Type B pancreatic cell (in vitro differentiated cells): ENCODE measurements at regions not wholly inside any gene's neighbourhood (a gene's known extent, or its start where the extent isn't known, plus 50 kb on each side); places are given as distances from the start of the nearest gene placed in this dataset.
"Not testable (repeated sequence)": the region's sequence is repeated elsewhere in the genome, so short reads cannot be mapped to it uniquely, and the experiment has no call there.

Source experiments
- DNase-seq: peaks from one replicate; pipeline ENCODE4 v3.0.0; 2021; ENCODE audit warnings: mixed read lengths; ENCODE audit not compliant: unreplicated experiment; ENCODE audit errors: extremely low spot score
- H3K27ac Mint-ChIP-seq: 2 replicates; pipeline ENCODE4 v1.8.0; 2021; ENCODE audit warnings: mild to moderate bottlenecking, mixed read lengths
- H3K27me3 Mint-ChIP-seq: 2 replicates; pipeline ENCODE4 v1.8.0; 2021; ENCODE audit warnings: mixed read lengths
- H3K36me3 Mint-ChIP-seq: 2 replicates; pipeline ENCODE4 v1.8.0; 2021; ENCODE audit warnings: mixed read lengths
- H3K4me1 Mint-ChIP-seq: one replicate; pipeline ENCODE4 v1.8.0; 2021; ENCODE audit warnings: mixed read lengths; ENCODE audit not compliant: unreplicated experiment
- H3K4me3 Mint-ChIP-seq: 2 replicates; pipeline ENCODE4 v1.8.0; 2021; ENCODE audit warnings: mild to moderate bottlenecking, mixed read lengths
- H3K9me3 Mint-ChIP-seq: 2 replicates; pipeline ENCODE4 v1.8.0; 2021; ENCODE audit warnings: mixed read lengths
- TF ChIP-seq, protein P1 (sequence below): fragments of 200-600 bp; sonication (generic); conservative IDR thresholded peaks from 2 replicates; pipeline ENCODE4 v1.5.0; 2021; ENCODE audit warnings: antibody characterized with exemption, mild to moderate bottlenecking

DNA sequence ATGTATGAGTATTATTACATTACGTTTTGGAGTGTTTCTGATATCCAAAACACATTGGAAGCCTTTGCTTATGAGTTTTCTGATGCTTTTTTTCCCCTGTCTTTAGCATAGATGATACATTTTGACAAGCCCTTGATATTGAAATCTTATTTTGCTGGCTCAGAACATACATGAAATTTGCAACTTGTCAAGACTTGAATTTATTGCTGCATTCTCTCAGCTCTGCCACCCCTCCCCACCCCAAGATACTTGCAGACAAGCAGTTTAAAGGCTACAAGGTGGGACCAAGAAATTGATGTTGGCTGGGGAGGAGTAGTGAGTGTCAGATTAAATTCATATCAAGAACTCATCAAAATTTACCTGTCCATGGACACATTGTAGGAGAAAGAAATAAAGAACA lies 160.2 kb downstream of the GJA1 start:
- DNase-seq, result no peak
- peaks cover 9% of the 10 kb centered on the region for H3K4me1 Mint-ChIP-seq
- H3K36me3 Mint-ChIP-seq, result no peaks in the 10 kb centered on the region
- H3K4me3 Mint-ChIP-seq, result no peak overlapping the region
- no peaks in the 10 kb centered on the region for H3K9me3 Mint-ChIP-seq
- H3K27me3 Mint-ChIP-seq, result no peaks in the 10 kb centered on the region
- no peak overlapping the region for H3K27ac Mint-ChIP-seq
- TF ChIP-seq, protein P1, sequence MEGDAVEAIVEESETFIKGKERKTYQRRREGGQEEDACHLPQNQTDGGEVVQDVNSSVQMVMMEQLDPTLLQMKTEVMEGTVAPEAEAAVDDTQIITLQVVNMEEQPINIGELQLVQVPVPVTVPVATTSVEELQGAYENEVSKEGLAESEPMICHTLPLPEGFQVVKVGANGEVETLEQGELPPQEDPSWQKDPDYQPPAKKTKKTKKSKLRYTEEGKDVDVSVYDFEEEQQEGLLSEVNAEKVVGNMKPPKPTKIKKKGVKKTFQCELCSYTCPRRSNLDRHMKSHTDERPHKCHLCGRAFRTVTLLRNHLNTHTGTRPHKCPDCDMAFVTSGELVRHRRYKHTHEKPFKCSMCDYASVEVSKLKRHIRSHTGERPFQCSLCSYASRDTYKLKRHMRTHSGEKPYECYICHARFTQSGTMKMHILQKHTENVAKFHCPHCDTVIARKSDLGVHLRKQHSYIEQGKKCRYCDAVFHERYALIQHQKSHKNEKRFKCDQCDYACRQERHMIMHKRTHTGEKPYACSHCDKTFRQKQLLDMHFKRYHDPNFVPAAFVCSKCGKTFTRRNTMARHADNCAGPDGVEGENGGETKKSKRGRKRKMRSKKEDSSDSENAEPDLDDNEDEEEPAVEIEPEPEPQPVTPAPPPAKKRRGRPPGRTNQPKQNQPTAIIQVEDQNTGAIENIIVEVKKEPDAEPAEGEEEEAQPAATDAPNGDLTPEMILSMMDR, result no peak

DNA sequence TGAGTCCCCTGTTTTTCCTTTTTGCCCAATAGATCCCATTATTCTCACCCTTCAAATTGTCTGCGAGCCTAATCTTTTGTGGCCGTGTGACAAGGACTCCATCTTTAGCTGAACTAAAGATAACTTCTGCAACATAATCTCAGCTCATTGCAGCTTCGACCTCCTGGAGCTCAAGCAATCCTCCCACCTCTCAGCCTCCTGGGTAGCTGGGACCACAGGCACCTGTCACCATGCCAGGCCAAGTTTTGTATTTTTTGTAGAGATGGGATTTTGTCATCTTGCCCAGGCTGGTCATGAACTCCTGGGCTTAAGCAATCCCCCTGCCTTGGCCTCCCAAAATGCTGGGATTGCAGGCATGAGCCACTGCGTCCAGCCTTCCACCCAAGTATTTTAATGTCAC lies 161.0 kb downstream of the GJA1 start:
- no peak overlapping the region for H3K4me3 Mint-ChIP-seq
- H3K27me3 Mint-ChIP-seq, result no peaks in the 10 kb centered on the region
- no peaks in the 10 kb centered on the region for H3K9me3 Mint-ChIP-seq
- DNase-seq, result no peak
- H3K36me3 Mint-ChIP-seq, result no peaks in the 10 kb centered on the region
- peaks cover 7% of the 10 kb centered on the region for H3K4me1 Mint-ChIP-seq
- no peak overlapping the region for H3K27ac Mint-ChIP-seq
- TF ChIP-seq, protein P1, result no peak

DNA sequence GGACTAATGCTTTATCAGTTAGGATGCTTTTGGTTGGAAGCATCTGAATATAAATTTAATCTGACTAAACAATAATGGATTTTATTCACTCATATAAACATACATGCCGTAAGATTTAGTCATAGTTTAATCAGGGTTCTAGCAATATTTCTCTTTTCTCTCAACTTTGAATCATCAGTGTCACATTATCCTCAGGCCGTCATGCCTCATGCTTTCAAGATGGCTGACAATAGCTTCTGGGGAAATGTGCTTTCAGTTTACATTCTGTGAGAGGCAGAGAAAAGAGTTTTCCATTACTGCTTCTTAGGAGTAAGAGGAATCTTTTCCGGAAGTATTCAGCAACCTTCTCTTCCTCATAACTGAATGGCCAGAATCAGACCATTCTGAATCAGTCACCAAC lies 162.2 kb downstream of the GJA1 start:
- no peaks in the 10 kb centered on the region for H3K27me3 Mint-ChIP-seq
- H3K4me3 Mint-ChIP-seq, result no peak overlapping the region
- TF ChIP-seq, protein P1, result no peak
- no peak overlapping the region for H3K27ac Mint-ChIP-seq
- H3K9me3 Mint-ChIP-seq, result no peaks in the 10 kb centered on the region
- H3K36me3 Mint-ChIP-seq, result no peaks in the 10 kb centered on the region
- no peak for DNase-seq
- peaks cover 7% of the 10 kb centered on the region for H3K4me1 Mint-ChIP-seq

- not testable (repeated sequence) for H3K4me1 Mint-ChIP-seq, DNase-seq, H3K36me3 Mint-ChIP-seq, H3K9me3 Mint-ChIP-seq, H3K27ac Mint-ChIP-seq, H3K4me3 Mint-ChIP-seq, H3K27me3 Mint-ChIP-seq
Measured at GRCh38 chr6:121599331-121599730, 163.9 kb downstream of the GJA1 start.

GRCh38 chr6:121600389-121601168 lies 165.1 kb downstream of the GJA1 start:
- H3K27me3 Mint-ChIP-seq, result no peaks in the 10 kb centered on the region
- H3K36me3 Mint-ChIP-seq, result no peaks in the 10 kb centered on the region
- no peaks in the 10 kb centered on the region for H3K9me3 Mint-ChIP-seq
- no peak overlapping the region for H3K4me3 Mint-ChIP-seq
- H3K27ac Mint-ChIP-seq, result no peak overlapping the region
- DNase-seq, result no peak
- TF ChIP-seq, protein P1, result no peak
- no peaks in the 10 kb centered on the region for H3K4me1 Mint-ChIP-seq

GRCh38 chr6:121603486-121603885 lies 168.0 kb downstream of the GJA1 start:
- no peaks in the 10 kb centered on the region for H3K9me3 Mint-ChIP-seq
- TF ChIP-seq, protein P1, result no peak
- no peaks in the 10 kb centered on the region for H3K4me1 Mint-ChIP-seq
- H3K27me3 Mint-ChIP-seq, result no peaks in the 10 kb centered on the region
- DNase-seq, result no peak
- no peaks in the 10 kb centered on the region for H3K36me3 Mint-ChIP-seq
- H3K27ac Mint-ChIP-seq, result no peak overlapping the region
- H3K4me3 Mint-ChIP-seq, result no peak overlapping the region
